Karpas-422 (cell line): ENCODE measurements at regions not wholly inside any gene's neighbourhood (a gene's known extent, or its start where the extent isn't known, plus 50 kb on each side); places are given as distances from the start of the nearest gene placed in this dataset.

Experiments
- DNase-seq: peaks from one replicate; pipeline ENCODE4 v3.0.0-alpha.2; 2015
- H2AFZ ChIP-seq: fragments of 200-600 bp; sonication (generic); 2 replicates; pipeline ENCODE4 v1.6.1; 2014; ENCODE audit warnings: antibody characterized with exemption, low read length, mixed read lengths
- H3K27ac ChIP-seq: fragments of 200-600 bp; sonication (generic); 2 replicates; pipeline ENCODE4 v1.5.1; 2014; ENCODE audit warnings: mild to moderate bottlenecking, low read length, moderate library complexity
- H3K27me3 ChIP-seq: fragments of 200-600 bp; sonication (generic); 2 replicates; pipeline ENCODE4 v1.6.1; 2014; ENCODE audit warnings: low read length, mixed read lengths
- H3K36me3 ChIP-seq: fragments of 200-600 bp; sonication (generic); 2 replicates; pipeline ENCODE4 v1.6.1; 2014; ENCODE audit warnings: low read length, mixed read lengths; ENCODE audit not compliant: insufficient read depth
- H3K4me1 ChIP-seq: fragments of 200-600 bp; sonication (generic); 2 replicates; pipeline ENCODE4 v1.6.1; 2014; ENCODE audit warnings: mild to moderate bottlenecking, low read length, mixed read lengths
- H3K4me2 ChIP-seq: fragments of 200-600 bp; sonication (generic); 2 replicates; pipeline ENCODE4 v1.6.1; 2014; ENCODE audit warnings: low read length, low read depth, mild to moderate bottlenecking; ENCODE audit not compliant: poor library complexity, severe bottlenecking
- H3K4me3 ChIP-seq: fragments of 200-600 bp; sonication (generic); 2 replicates; pipeline ENCODE4 v1.5.1; 2014; ENCODE audit warnings: mild to moderate bottlenecking, antibody characterized with exemption, low read length, mixed read lengths
- H3K79me2 ChIP-seq: fragments of 200-600 bp; sonication (generic); 2 replicates; pipeline ENCODE4 v1.6.1; 2014; ENCODE audit warnings: mild to moderate bottlenecking, low read length, mixed read lengths
- H3K9ac ChIP-seq: fragments of 200-600 bp; sonication (generic); 2 replicates; pipeline ENCODE4 v1.6.0; 2014; ENCODE audit warnings: low read length
- H3K9me2 ChIP-seq: fragments of 200-600 bp; sonication (generic), shearing (Covaris generic); replicated peaks from 2 replicates; pipeline ENCODE4 v1.6.0; 2014; ENCODE audit warnings: mild to moderate bottlenecking, low read length, moderate library complexity; ENCODE audit not compliant: insufficient read depth
- H3K9me3 ChIP-seq: fragments of 300-700, 200-600 bp; sonication (generic); 2 replicates; pipeline ENCODE4 v1.6.1; 2014; ENCODE audit warnings: low read length, mixed read lengths
- H4K20me1 ChIP-seq: fragments of 200-600 bp; sonication (generic); 2 replicates; pipeline ENCODE4 v1.6.1; 2014; ENCODE audit warnings: mild to moderate bottlenecking, antibody characterized with exemption, low read length, low read depth; ENCODE audit not compliant: insufficient read depth

- DNase-seq, result no peak
- H4K20me1 ChIP-seq, result no peaks in the 10 kb centered on the region
- no peak overlapping the region for H3K4me3 ChIP-seq
- H3K27ac ChIP-seq, result no peak overlapping the region
- H3K27me3 ChIP-seq, result no peaks in the 10 kb centered on the region
- H3K79me2 ChIP-seq, result no peaks in the 10 kb centered on the region
- no peak overlapping the region for H3K9ac ChIP-seq
- H3K4me1 ChIP-seq, result no peaks in the 10 kb centered on the region
- no peak overlapping the region for H2AFZ ChIP-seq
- H3K36me3 ChIP-seq, result no peaks in the 10 kb centered on the region
- H3K9me3 ChIP-seq, result peaks cover 44% of the 10 kb centered on the region
- no peaks in the 10 kb centered on the region for H3K9me2 ChIP-seq
- H3K4me2 ChIP-seq, result no peak overlapping the region
Observed at GRCh38 chr5:166331521-166331920, 1959.9 kb upstream of the WWC1 start.

GRCh38 chr5:166338801-166339200, 1952.6 kb upstream of the WWC1 start:
- Histone ChIP-seq H3K9ac (no peak overlapping the region), H3K9me2 (no peaks in the 10 kb centered on the region), H3K9me3 (peaks cover 24% of the 10 kb centered on the region), H3K27me3 (no peaks in the 10 kb centered on the region), H3K79me2 (no peaks in the 10 kb centered on the region), H3K27ac (no peak overlapping the region), H4K20me1 (no peaks in the 10 kb centered on the region), H3K4me3 (no peak overlapping the region), H3K4me1 (no peaks in the 10 kb centered on the region), H3K36me3 (no peaks in the 10 kb centered on the region), H2AFZ (no peak overlapping the region), H3K4me2 (no peak overlapping the region)
- no peak for DNase-seq

- Histone ChIP-seq H3K27ac (no peak overlapping the region), H3K79me2 (no peaks in the 10 kb centered on the region), H3K27me3 (no peaks in the 10 kb centered on the region), H3K9me2 (no peaks in the 10 kb centered on the region), H3K9ac (no peak overlapping the region), H2AFZ (no peak overlapping the region), H3K4me1 (no peaks in the 10 kb centered on the region), H3K9me3 (peaks cover 27% of the 10 kb centered on the region), H3K4me2 (no peak overlapping the region), H4K20me1 (no peaks in the 10 kb centered on the region), H3K36me3 (no peaks in the 10 kb centered on the region), H3K4me3 (no peak overlapping the region)
- DNase-seq, result no peak
Observed at GRCh38 chr5:166340039-166340438, 1951.4 kb upstream of the WWC1 start.

- Histone ChIP-seq H3K9me3 (peaks cover 27% of the 10 kb centered on the region), H3K4me2 (no peak overlapping the region), H3K4me1 (no peaks in the 10 kb centered on the region), H3K4me3 (no peak overlapping the region), H3K36me3 (no peaks in the 10 kb centered on the region), H3K9me2 (no peaks in the 10 kb centered on the region), H3K9ac (no peak overlapping the region), H3K79me2 (no peaks in the 10 kb centered on the region), H4K20me1 (no peaks in the 10 kb centered on the region), H2AFZ (no peak overlapping the region), H3K27me3 (no peaks in the 10 kb centered on the region), H3K27ac (no peak overlapping the region)
- no peak for DNase-seq
Observed at GRCh38 chr5:166341740-166342337, 1949.6 kb upstream of the WWC1 start.

GRCh38 chr5:166342402-166342801, 1949.0 kb upstream of the WWC1 start:
- no peaks in the 10 kb centered on the region for H4K20me1 ChIP-seq
- peaks cover 31% of the 10 kb centered on the region for H3K9me3 ChIP-seq
- no peaks in the 10 kb centered on the region for H3K79me2 ChIP-seq
- H3K4me3 ChIP-seq, result no peak overlapping the region
- no peak for DNase-seq
- H3K36me3 ChIP-seq, result no peaks in the 10 kb centered on the region
- no peak overlapping the region for H3K9ac ChIP-seq
- H3K4me2 ChIP-seq, result no peak overlapping the region
- no peak overlapping the region for H2AFZ ChIP-seq
- H3K9me2 ChIP-seq, result no peaks in the 10 kb centered on the region
- no peaks in the 10 kb centered on the region for H3K27me3 ChIP-seq
- no peak overlapping the region for H3K27ac ChIP-seq
- H3K4me1 ChIP-seq, result no peaks in the 10 kb centered on the region

GRCh38 chr5:166346726-166347374, 1944.6 kb upstream of the WWC1 start:
- H3K79me2 ChIP-seq, result no peaks in the 10 kb centered on the region
- no peak overlapping the region for H3K4me2 ChIP-seq
- no peaks in the 10 kb centered on the region for H3K27me3 ChIP-seq
- H4K20me1 ChIP-seq, result no peaks in the 10 kb centered on the region
- no peak overlapping the region for H3K9ac ChIP-seq
- no peaks in the 10 kb centered on the region for H3K9me2 ChIP-seq
- no peak overlapping the region for H2AFZ ChIP-seq
- H3K4me3 ChIP-seq, result no peak overlapping the region
- H3K4me1 ChIP-seq, result no peaks in the 10 kb centered on the region
- peaks cover 38% of the 10 kb centered on the region for H3K9me3 ChIP-seq
- no peak for DNase-seq
- no peak overlapping the region for H3K27ac ChIP-seq
- H3K36me3 ChIP-seq, result no peaks in the 10 kb centered on the region

GRCh38 chr5:166349046-166349445, 1942.4 kb upstream of the WWC1 start:
- Histone ChIP-seq H3K27ac (no peak overlapping the region), H3K4me2 (no peak overlapping the region), H4K20me1 (no peaks in the 10 kb centered on the region), H2AFZ (no peak overlapping the region), H3K4me1 (no peaks in the 10 kb centered on the region), H3K4me3 (no peak overlapping the region), H3K27me3 (no peaks in the 10 kb centered on the region), H3K9me2 (no peaks in the 10 kb centered on the region), H3K9ac (no peak overlapping the region), H3K36me3 (no peaks in the 10 kb centered on the region), H3K9me3 (peaks cover 35% of the 10 kb centered on the region), H3K79me2 (no peaks in the 10 kb centered on the region)
- DNase-seq, result no peak

- no peaks in the 10 kb centered on the region for H3K9me2 ChIP-seq
- H3K27me3 ChIP-seq, result no peaks in the 10 kb centered on the region
- H4K20me1 ChIP-seq, result no peaks in the 10 kb centered on the region
- H2AFZ ChIP-seq, result no peak overlapping the region
- no peaks in the 10 kb centered on the region for H3K79me2 ChIP-seq
- H3K9ac ChIP-seq, result no peak overlapping the region
- no peak overlapping the region for H3K4me2 ChIP-seq
- H3K9me3 ChIP-seq, result peaks cover 9% of the 10 kb centered on the region
- H3K27ac ChIP-seq, result no peak overlapping the region
- H3K4me3 ChIP-seq, result no peak overlapping the region
- no peaks in the 10 kb centered on the region for H3K4me1 ChIP-seq
- no peaks in the 10 kb centered on the region for H3K36me3 ChIP-seq
- DNase-seq, result no peak
Observed at GRCh38 chr5:166353580-166353979, 1937.9 kb upstream of the WWC1 start.
